ENCODE measurements at regions not wholly inside any gene's neighbourhood (a gene's known extent, or its start where the extent isn't known, plus 50 kb on each side); places are given as distances from the start of the nearest gene placed in this dataset.
A peak's percentile ranks its signal among the peaks of the same experiment; 100 is the strongest.

GRCh38 chr6:95280686-95281273, 296.6 kb upstream of the MANEA start:
- DNase-seq (ENCODE audit: low read depth), result no peak
- H3K4me3 ChIP-seq (ENCODE audit: low read depth, low read length), result no peak overlapping the region
- TF ChIP-seq CTCF (conservative IDR thresholded peaks at IDR 0.05; ENCODE audit: low read depth, low read length), result peak; percentile 54

GRCh38 chr6:95285881-95286280, 291.5 kb upstream of the MANEA start:
- no peak for DNase-seq (ENCODE audit: low read depth)
- TF ChIP-seq CTCF (conservative IDR thresholded peaks at IDR 0.05; ENCODE audit: low read depth, low read length), result no peak

GRCh38 chr6:95286874-95287273, 290.5 kb upstream of the MANEA start:
- no peak for TF ChIP-seq CTCF (conservative IDR thresholded peaks at IDR 0.05; ENCODE audit: low read depth, low read length)
- DNase-seq (ENCODE audit: low read depth), result no peak
- no peak overlapping the region for H3K4me3 ChIP-seq (ENCODE audit: low read depth, low read length)

More at GRCh38 chr6:95285881-95286280, 291.5 kb upstream of the MANEA start:
- no peak overlapping the region for H3K4me3 ChIP-seq (ENCODE audit: low read depth, low read length)

GRCh38 chr6:95288251-95288650, 289.1 kb upstream of the MANEA start:
- H3K4me3 ChIP-seq (ENCODE audit: low read depth, low read length), result no peak overlapping the region
- no peak for DNase-seq (ENCODE audit: low read depth)
- no peak for TF ChIP-seq CTCF (conservative IDR thresholded peaks at IDR 0.05; ENCODE audit: low read depth, low read length)

- no peak for DNase-seq (ENCODE audit: low read depth)
- TF ChIP-seq CTCF (conservative IDR thresholded peaks at IDR 0.05; ENCODE audit: low read depth, low read length), result no peak
- no peak overlapping the region for H3K4me3 ChIP-seq (ENCODE audit: low read depth, low read length)
These were observed 285.3 kb upstream of the MANEA start for GRCh38 chr6:95292011-95292410.

GRCh38 chr6:95293257-95293656, 284.1 kb upstream of the MANEA start:
- DNase-seq (ENCODE audit: low read depth), result no peak
- TF ChIP-seq CTCF (conservative IDR thresholded peaks at IDR 0.05; ENCODE audit: low read depth, low read length), result no peak
- H3K4me3 ChIP-seq (ENCODE audit: low read depth, low read length), result no peak overlapping the region

GRCh38 chr6:95294043-95294442, 283.3 kb upstream of the MANEA start:
- no peak overlapping the region for H3K4me3 ChIP-seq (ENCODE audit: low read depth, low read length)
- no peak for DNase-seq (ENCODE audit: low read depth)
- TF ChIP-seq CTCF (conservative IDR thresholded peaks at IDR 0.05; ENCODE audit: low read depth, low read length), result no peak
